HFFc6 (cell line): ENCODE measurements at regions not wholly inside any gene's neighbourhood (a gene's known extent, or its start where the extent isn't known, plus 50 kb on each side); places are given as distances from the start of the nearest gene placed in this dataset.
"Not testable (repeated sequence)": the region's sequence is repeated elsewhere in the genome, so short reads cannot be mapped to it uniquely, and the experiment has no call there.

Experiments used
- DNase-seq: peaks from one replicate; pipeline ENCODE4 v3.0.0-alpha.2; 2018
- H3K27ac Mint-ChIP-seq: 2 replicates; pipeline ENCODE4 v1.8.0; 2020; ENCODE audit warnings: mild to moderate bottlenecking, mixed read lengths
- H3K27me3 Mint-ChIP-seq: 2 replicates; pipeline ENCODE4 v1.8.0; 2021; ENCODE audit warnings: mild to moderate bottlenecking, moderate library complexity, mixed read lengths; ENCODE audit not compliant: insufficient read depth
- H3K36me3 Mint-ChIP-seq: 2 replicates; pipeline ENCODE4 v1.8.0; 2021; ENCODE audit warnings: low read depth, mixed read lengths
- H3K4me1 Mint-ChIP-seq: 2 replicates; pipeline ENCODE4 v1.8.0; 2020; ENCODE audit warnings: low read depth, mixed read lengths
- H3K4me3 Mint-ChIP-seq: 2 replicates; pipeline ENCODE4 v1.8.0; 2020; ENCODE audit warnings: mild to moderate bottlenecking, moderate library complexity, mixed read lengths
- H3K9me3 Mint-ChIP-seq: 2 replicates; pipeline ENCODE4 v1.8.0; 2020; ENCODE audit warnings: mild to moderate bottlenecking, mixed read lengths
- CTCF ChIP-seq: fragments of 200-600 bp; sonication (generic); IDR thresholded peaks from 2 replicates; pipeline ENCODE4 v1.5.0; 2021; ENCODE audit warnings: antibody characterized with exemption, mild to moderate bottlenecking

DNA sequence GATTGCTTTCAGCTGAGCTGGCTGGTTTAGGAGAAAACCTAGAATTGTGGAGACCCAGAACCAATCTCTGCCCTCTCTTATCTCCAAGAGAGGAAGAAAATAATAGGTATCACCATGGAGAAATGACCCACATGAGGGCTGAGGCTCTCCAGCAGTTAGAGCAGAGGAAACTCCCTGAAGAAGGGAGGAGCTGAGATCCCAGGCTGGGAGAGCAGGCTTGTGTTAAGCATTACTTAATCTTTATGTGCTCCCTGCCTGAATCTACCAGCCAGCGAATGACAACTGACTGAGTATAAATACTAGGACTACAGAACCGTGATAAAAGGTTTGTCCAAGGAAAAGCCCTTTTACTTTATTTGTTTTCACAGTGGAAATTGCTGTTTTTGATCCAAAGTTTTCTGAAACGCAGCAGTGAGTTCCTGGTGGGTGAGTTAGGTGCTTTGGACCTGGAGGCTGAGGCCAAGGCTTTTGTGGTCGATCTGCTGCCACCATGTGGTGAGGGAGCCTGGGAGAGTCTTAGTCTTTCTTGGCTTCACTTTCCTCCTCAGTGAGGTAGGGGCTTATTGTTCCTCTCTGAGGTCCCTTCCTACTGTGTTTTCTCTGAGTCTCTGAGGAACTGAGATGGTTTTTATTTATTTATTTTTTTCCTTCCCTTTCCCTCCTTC lies 219.5 kb upstream of the NOTCH2NLA start:
- H3K4me3 Mint-ChIP-seq, H3K9me3 Mint-ChIP-seq, H3K36me3 Mint-ChIP-seq, H3K4me1 Mint-ChIP-seq, H3K27me3 Mint-ChIP-seq, H3K27ac Mint-ChIP-seq: not testable (repeated sequence)
- peak; percentile 61 for TF ChIP-seq CTCF
- peak; percentile 35 for DNase-seq

- peak; percentile 0 for DNase-seq
- H3K9me3 Mint-ChIP-seq, H3K4me1 Mint-ChIP-seq, H3K36me3 Mint-ChIP-seq, H3K27me3 Mint-ChIP-seq: not testable (repeated sequence)
- peak overlapping the region; percentile 84 for H3K4me3 Mint-ChIP-seq
- H3K27ac Mint-ChIP-seq, result peak overlapping the region; percentile 68
- peak; percentile 38; the same call in 1 of the 2 replicates for TF ChIP-seq CTCF
Observed at GRCh38 chr1:146443871-146444222, 215.0 kb upstream of the NOTCH2NLA start.

DNA sequence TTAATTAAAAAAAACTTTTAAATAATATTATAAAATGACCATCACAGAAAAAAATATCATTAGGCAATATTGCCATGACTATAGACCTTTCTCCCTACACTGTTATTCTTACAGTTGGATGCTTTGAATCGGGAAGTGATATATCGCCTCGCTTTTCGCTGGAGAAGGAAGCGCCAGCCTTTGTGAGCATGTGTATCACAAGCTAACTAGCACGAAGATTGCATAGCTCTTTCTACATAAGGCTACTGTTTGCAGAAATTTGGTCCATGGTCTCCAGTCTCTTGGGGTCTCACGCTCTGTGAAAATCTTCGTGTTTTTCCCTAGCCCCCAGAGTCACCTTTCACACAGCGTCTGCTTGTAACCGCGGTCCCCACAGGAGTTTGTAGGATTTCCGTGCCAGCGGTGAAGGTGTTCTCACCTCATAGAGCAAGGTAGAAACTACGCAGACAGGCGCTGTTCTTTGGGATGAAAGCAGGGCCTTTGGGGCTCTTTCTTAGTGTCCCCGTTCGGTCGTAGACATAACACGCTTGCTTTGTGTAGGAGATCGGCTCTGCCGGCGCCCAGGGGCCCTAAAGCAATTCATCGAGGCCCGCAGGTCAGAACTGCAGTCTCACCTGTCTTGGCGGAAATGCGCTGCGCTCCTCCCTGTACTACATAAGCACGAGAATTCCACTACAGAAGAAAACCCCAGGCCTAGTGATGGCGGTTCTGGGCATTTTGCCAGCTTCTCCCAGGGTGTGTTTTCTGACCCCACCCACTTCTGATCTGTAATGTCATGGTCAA lies 214.5 kb upstream of the NOTCH2NLA start:
- H3K4me3 Mint-ChIP-seq, H3K4me1 Mint-ChIP-seq, H3K27me3 Mint-ChIP-seq, H3K27ac Mint-ChIP-seq, DNase-seq, H3K36me3 Mint-ChIP-seq, H3K9me3 Mint-ChIP-seq: not testable (repeated sequence)

DNA sequence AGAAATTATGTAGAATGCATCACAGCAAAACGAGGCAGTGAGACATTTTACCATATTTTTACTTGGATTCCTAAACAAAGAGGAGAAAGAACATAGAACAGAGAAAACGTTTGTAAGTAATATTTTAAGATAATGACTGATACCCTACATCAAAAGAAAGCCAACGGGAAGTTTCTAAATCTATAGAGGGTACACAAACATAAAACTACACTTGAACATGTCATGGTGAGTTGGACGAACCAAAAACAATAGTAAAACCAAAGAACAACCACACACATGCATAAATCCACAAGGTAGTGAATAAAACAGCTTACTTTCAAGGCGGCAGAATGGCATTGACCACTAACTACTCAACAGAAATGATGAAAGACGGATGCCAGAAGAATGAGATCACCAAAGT lies 209.7 kb upstream of the NOTCH2NLA start:
- H3K27me3 Mint-ChIP-seq, H3K4me1 Mint-ChIP-seq, DNase-seq, H3K4me3 Mint-ChIP-seq, H3K36me3 Mint-ChIP-seq, H3K27ac Mint-ChIP-seq, H3K9me3 Mint-ChIP-seq: not testable (repeated sequence)

- not testable (repeated sequence) for H3K4me3 Mint-ChIP-seq, H3K36me3 Mint-ChIP-seq, H3K4me1 Mint-ChIP-seq, H3K27ac Mint-ChIP-seq, H3K27me3 Mint-ChIP-seq, H3K9me3 Mint-ChIP-seq
- peak; percentile 7 for DNase-seq
Observed at GRCh38 chr1:146416642-146417041, 187.8 kb upstream of the NOTCH2NLA start.

GRCh38 chr1:146415017-146415416 lies 186.2 kb upstream of the NOTCH2NLA start:
- H3K36me3 Mint-ChIP-seq, H3K27ac Mint-ChIP-seq, H3K9me3 Mint-ChIP-seq, H3K27me3 Mint-ChIP-seq, DNase-seq, H3K4me3 Mint-ChIP-seq: not testable (repeated sequence)
- H3K4me1 Mint-ChIP-seq, result peaks cover 10% of the 10 kb centered on the region

DNA sequence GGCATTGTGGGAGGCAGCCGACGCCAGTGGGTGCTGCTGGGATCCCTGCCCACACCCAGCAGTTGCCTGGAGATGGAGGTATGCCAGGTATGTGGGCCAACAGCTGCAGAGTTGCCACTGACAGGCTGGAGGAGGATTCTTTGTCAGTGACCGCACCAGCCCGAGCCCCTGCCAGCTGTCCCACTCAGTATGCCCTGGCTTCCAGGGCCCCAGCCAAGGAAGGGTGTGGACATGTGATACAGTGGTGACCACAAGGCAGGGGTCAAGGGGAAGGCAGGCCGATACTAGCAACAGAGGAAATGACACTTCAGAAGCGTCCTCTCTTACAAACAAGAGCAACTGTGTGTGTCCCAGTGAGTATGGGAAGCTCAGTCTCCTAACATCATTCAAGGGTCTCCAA lies 185.1 kb upstream of the NOTCH2NLA start:
- peaks cover 14% of the 10 kb centered on the region for H3K4me1 Mint-ChIP-seq
- H3K27ac Mint-ChIP-seq, H3K9me3 Mint-ChIP-seq, H3K27me3 Mint-ChIP-seq, H3K36me3 Mint-ChIP-seq, H3K4me3 Mint-ChIP-seq: not testable (repeated sequence)
- DNase-seq, result peak; percentile 1

GRCh38 chr1:146411923-146412322 lies 183.1 kb upstream of the NOTCH2NLA start:
- H3K4me1 Mint-ChIP-seq, result peaks cover 14% of the 10 kb centered on the region
- not testable (repeated sequence) for H3K36me3 Mint-ChIP-seq

DNA sequence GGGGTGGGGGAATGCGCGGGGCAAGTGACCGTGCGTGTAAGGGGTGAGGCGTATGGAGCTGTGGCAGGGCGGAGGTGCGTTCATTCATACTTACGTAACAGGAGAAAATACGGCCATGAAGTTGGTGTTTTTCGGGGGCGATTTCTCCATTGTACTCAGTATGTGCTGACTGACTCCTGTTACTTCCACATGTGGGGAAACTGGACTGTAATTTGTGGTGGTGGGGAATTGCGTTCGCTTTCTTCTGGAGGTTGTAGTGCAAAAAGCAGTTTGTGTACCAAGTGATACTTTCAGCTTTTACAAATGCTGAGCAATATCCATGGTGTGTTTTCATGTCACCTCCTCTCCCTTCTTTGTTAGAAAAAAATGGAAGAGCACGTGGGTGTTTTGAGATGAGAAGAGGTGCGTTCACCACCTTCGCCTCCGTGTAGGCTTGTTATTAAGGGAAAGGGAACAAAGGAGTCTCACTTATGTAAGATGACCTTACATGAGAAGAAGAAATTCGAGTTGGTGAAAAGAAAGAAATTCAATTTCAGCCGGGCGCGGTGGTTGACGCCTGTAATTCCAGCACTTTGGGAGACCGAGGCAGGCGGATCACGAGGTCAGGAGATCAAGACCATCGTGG lies 181.1 kb upstream of the NOTCH2NLA start:
- H3K4me3 Mint-ChIP-seq, result peak overlapping the region; percentile 86
- H3K4me1 Mint-ChIP-seq, result peaks cover 14% of the 10 kb centered on the region
- not testable (repeated sequence) for H3K27me3 Mint-ChIP-seq

More at GRCh38 chr1:146411923-146412322, 183.1 kb upstream of the NOTCH2NLA start:
- H3K27me3 Mint-ChIP-seq, H3K9me3 Mint-ChIP-seq: not testable (repeated sequence)
- Mint-ChIP-seq H3K4me3 (0 out of 2 replicates have a peak overlapping the region, but pooled peaks have one; percentile 26), H3K27ac (peak overlapping the region; percentile 39; the same call in 1 of the 2 replicates)
- DNase-seq, result peak; percentile 34

DNA sequence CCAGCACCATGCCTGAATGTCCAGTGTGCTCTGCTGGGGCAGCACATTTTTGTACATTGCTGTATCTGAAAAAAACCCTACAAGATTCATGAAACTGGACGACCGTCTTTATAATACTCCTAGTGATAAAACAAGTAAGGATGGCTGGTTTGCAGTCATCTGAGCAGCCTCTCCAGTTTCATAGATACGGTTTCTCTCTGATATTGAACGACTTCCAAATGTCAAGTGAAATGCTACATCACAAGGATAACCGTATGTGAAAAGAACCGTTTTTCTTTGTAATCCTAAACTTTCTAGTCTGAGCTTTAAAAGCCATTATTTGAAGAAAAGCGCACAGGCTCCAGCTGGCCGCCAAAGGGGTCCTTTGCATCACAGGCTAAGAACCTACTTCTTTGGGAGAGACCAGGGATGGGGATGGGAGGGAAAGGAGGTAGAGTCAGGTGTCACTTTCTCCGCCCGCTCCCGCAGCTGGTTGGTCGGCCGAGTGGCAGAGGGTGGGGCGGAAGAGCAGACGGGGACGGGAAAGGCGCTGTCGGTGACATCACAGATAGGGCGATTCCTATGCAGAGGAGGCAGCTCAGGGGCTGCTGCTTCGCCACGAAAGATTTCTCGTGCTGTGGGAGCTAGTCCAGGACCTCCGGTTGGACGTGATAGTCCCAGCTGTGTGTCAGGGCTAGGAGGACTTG lies 180.4 kb upstream of the NOTCH2NLA start:
- H3K27ac Mint-ChIP-seq, result peak overlapping the region; percentile 97
- not testable (repeated sequence) for H3K27me3 Mint-ChIP-seq
- peak; percentile 60 for DNase-seq

More for the DNA sequence above, 181.1 kb upstream of the NOTCH2NLA start:
- H3K36me3 Mint-ChIP-seq, H3K9me3 Mint-ChIP-seq: not testable (repeated sequence)
- peak overlapping the region; percentile 97 for H3K27ac Mint-ChIP-seq
- peak; percentile 99 for DNase-seq

More for the DNA sequence above, 180.4 kb upstream of the NOTCH2NLA start:
- not testable (repeated sequence) for H3K36me3 Mint-ChIP-seq, H3K9me3 Mint-ChIP-seq
- peak overlapping the region; percentile 86 for H3K4me3 Mint-ChIP-seq
- H3K4me1 Mint-ChIP-seq, result peaks cover 14% of the 10 kb centered on the region
